K562 (cell line): ENCODE measurements at regions not wholly inside any gene's neighbourhood (a gene's known extent, or its start where the extent isn't known, plus 50 kb on each side); places are given as distances from the start of the nearest gene placed in this dataset.
A peak's percentile ranks its signal among the peaks of the same experiment; 100 is the strongest.

Experiments
- MGA ChIP-seq: fragments of 450-650 bp; IDR thresholded peaks from 2 replicates; pipeline ENCODE4 v1.6.1; 2016; ENCODE audit warnings: mild to moderate bottlenecking, moderate library complexity

- 0 out of 2 replicates have a peak, but pooled peaks have one; percentile 18 for TF ChIP-seq MGA
Observed at GRCh38 chr3:193906849-193907410, 229.0 kb upstream of the HES1 start (continued).
